A673 (cell line): ENCODE measurements at regions not wholly inside any gene's neighbourhood (a gene's known extent, or its start where the extent isn't known, plus 50 kb on each side); places are given as distances from the start of the nearest gene placed in this dataset.

Experiments
- BruUV-seq: library from RNA; stranded (reverse); fragments of 400-500 nt; replicated peaks from 2 replicates; lab custom pipeline; 2021; lab: Mats Ljungman, UMichigan
- CTCF ChIA-PET: fragments of 300-600 bp; sonication (Branson Sonifier 250); formaldehyde crosslinking; loops from one replicate; lab custom pipeline; 2022; ENCODE audit warnings: antibody characterized with exemption; lab: Charles Lee
- POLR2A ChIA-PET: fragments of 300-600 bp; sonication (Branson Sonifier 250); formaldehyde crosslinking; loops from one replicate; lab custom pipeline; 2022; ENCODE audit warnings: antibody characterized with exemption; ENCODE audit not compliant: low non-redundant PET; lab: Charles Lee
- DNase-seq: peaks from one replicate; pipeline ENCODE4 v3.0.0-alpha.2; 2015; ENCODE audit warnings: low spot score
- H3K27ac ChIP-seq: fragments of 200-600 bp; sonication (generic); 2 replicates; pipeline ENCODE4 v1.5.1; 2016; ENCODE audit warnings: mixed run types, low read depth, mild to moderate bottlenecking, mixed read lengths, antibody characterized with exemption, low read length; ENCODE audit not compliant: poor library complexity, severe bottlenecking
- H3K27me3 ChIP-seq: fragments of 200-600 bp; sonication (generic); replicated peaks from 2 replicates; pipeline ENCODE4 v1.6.1; 2017; ENCODE audit warnings: mixed run types, low read depth, mild to moderate bottlenecking, mixed read lengths, antibody characterized with exemption, low read length; ENCODE audit not compliant: insufficient read depth, poor library complexity
- H3K36me3 ChIP-seq: fragments of 200-600 bp; sonication (generic); 2 replicates; pipeline ENCODE4 v1.6.1; 2016; ENCODE audit warnings: mixed run types, mild to moderate bottlenecking, mixed read lengths, antibody characterized with exemption, low read length; ENCODE audit not compliant: insufficient read depth, poor library complexity, severe bottlenecking
- H3K4me1 ChIP-seq: fragments of 200-600 bp; sonication (generic); 2 replicates; pipeline ENCODE4 v1.6.1; 2017; ENCODE audit warnings: mixed run types, mild to moderate bottlenecking, mixed read lengths, antibody characterized with exemption, low read length; ENCODE audit not compliant: insufficient read depth, poor library complexity, severe bottlenecking
- H3K4me3 ChIP-seq: fragments of 200-600 bp; sonication (generic); 2 replicates; pipeline ENCODE4 v1.5.1; 2016; ENCODE audit warnings: low read depth, mixed run types, mild to moderate bottlenecking, mixed read lengths, low read length; ENCODE audit not compliant: poor library complexity, severe bottlenecking
- H3K9me3 ChIP-seq: fragments of 200-600 bp; sonication (generic); 2 replicates; pipeline ENCODE4 v1.6.1; 2016; ENCODE audit warnings: mixed run types, low read depth, mild to moderate bottlenecking, mixed read lengths, antibody characterized with exemption, low read length; ENCODE audit not compliant: poor library complexity, severe bottlenecking
- EZH2 ChIP-seq: fragments of 200-600 bp; sonication (generic); IDR thresholded peaks from 2 replicates; pipeline ENCODE4 v1.6.1; 2017; ENCODE audit warnings: borderline replicate concordance, low read depth, mild to moderate bottlenecking, mixed read lengths, antibody characterized with exemption, low read length; ENCODE audit not compliant: poor library complexity, severe bottlenecking
- intact Hi-C: fragments of 100-400 bp; cut with micrococcal nuclease; formaldehyde crosslinking; loops from one replicate; pipeline ENCODE4 v1.10.0; 2022; ENCODE audit not compliant: unreplicated experiment
- TF ChIP-seq, protein P1 (sequence below): fragments of 300-800, 200-600 bp; sonication (generic); conservative IDR thresholded peaks from 2 replicates; pipeline ENCODE4 v1.5.1; 2017; ENCODE audit warnings: low read depth, mild to moderate bottlenecking, antibody characterized with exemption, low read length, moderate library complexity, mixed read lengths

DNA sequence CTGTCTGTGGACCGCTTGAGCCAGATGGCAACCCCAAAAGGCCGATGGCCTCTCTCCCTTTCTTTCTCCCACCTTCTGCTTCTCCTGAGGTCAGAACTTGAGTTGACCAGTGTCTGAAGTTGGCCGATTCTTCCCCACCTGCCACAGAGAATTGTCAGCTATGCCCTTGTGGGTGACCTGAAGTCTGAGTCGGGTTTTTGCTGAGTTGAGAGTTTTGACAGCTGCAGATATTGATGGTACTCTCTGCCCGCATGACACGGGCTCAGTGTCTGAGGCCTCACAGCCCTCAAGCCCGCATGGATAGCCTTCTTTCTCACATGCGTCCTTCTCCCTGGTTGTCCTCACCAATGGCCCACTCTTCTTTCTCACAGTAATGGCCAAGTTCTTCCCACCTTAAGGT is 111.0 kb downstream of the EFNB1 start:
- BruUV-seq: no TSS peak
- intact Hi-C loops: no loop called here
- no peaks in the 10 kb centered on the region for H3K27me3 ChIP-seq
- TF ChIP-seq, protein P1, sequence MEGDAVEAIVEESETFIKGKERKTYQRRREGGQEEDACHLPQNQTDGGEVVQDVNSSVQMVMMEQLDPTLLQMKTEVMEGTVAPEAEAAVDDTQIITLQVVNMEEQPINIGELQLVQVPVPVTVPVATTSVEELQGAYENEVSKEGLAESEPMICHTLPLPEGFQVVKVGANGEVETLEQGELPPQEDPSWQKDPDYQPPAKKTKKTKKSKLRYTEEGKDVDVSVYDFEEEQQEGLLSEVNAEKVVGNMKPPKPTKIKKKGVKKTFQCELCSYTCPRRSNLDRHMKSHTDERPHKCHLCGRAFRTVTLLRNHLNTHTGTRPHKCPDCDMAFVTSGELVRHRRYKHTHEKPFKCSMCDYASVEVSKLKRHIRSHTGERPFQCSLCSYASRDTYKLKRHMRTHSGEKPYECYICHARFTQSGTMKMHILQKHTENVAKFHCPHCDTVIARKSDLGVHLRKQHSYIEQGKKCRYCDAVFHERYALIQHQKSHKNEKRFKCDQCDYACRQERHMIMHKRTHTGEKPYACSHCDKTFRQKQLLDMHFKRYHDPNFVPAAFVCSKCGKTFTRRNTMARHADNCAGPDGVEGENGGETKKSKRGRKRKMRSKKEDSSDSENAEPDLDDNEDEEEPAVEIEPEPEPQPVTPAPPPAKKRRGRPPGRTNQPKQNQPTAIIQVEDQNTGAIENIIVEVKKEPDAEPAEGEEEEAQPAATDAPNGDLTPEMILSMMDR: no peak
- TF ChIP-seq EZH2: no peak
- H3K4me3 ChIP-seq: no peak overlapping the region
- H3K4me1 ChIP-seq: peaks cover 12% of the 10 kb centered on the region
- DNase-seq: no peak
- no peaks in the 10 kb centered on the region for H3K36me3 ChIP-seq
- no peak overlapping the region for H3K27ac ChIP-seq
- ChIA-PET POLR2A (no interaction called here), CTCF (no interaction called here)
- no peaks in the 10 kb centered on the region for H3K9me3 ChIP-seq

DNA sequence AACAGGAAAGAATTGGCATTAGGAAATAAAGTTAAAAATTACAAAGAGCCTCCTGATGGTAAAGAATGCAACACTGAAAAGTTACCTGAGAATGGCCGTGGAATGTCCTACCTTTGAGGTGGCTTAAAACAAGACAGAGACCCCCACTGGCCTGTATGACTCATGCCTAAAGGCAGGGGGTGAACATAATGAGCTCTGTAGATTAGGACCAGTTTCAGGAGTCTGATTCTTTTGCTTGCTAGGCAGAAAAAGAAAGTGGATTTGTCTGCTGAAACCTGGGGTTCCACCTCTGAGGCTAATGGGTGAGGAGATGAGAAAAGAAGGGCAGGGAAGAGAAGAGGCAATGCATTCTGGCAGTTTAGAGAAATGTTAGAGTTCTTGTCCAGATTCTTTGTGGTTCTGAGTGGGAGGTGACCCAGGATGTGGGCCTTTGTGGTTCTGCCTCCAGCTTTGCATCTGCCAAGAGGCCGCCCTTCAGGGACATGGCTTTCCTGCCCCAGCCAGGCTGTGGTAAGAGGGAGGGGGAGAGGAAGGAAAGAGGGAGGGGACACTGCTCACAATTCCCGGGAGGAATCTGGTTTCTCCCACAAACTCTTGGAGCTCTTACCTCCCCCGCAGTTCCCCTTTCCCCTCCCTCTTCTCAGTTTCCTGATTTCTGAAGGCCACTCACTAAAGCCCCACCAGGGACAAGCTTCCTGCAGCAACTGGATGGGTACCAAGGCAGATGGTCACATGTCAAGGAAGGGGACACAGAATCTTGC is 109.6 kb downstream of the EFNB1 start:
- intact Hi-C loops: no loop called here
- no peaks in the 10 kb centered on the region for H3K36me3 ChIP-seq
- no peaks in the 10 kb centered on the region for H3K9me3 ChIP-seq
- POLR2A ChIA-PET: no interaction called here
- no peak overlapping the region for H3K4me3 ChIP-seq
- peaks cover 15% of the 10 kb centered on the region for H3K4me1 ChIP-seq
- CTCF ChIA-PET: no interaction called here
- no TSS peak for BruUV-seq
- TF ChIP-seq, protein P1: no peak
- no peak for TF ChIP-seq EZH2
- H3K27ac ChIP-seq: no peak overlapping the region
- DNase-seq: no peak
- no peaks in the 10 kb centered on the region for H3K27me3 ChIP-seq

DNA sequence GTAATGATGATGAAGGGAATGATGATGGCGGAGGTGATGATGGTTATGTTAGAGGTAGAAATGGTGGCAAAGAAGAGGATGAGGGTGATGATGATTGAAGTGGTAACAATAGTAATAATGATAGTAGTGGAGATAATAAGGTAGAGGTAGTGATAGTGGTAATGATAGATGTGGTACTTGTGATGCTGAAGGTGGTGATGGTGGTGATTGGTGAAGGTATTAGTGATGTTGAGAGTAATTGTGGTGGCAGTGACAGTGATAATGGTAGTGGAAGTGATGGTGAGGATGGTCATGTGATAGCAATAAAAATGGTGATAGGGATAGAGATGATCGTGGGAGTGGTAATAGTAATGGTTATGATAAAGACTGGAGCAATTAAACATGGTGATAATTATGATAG is 108.8 kb downstream of the EFNB1 start:
- intact Hi-C loops: no loop called here
- no peak overlapping the region for H3K4me3 ChIP-seq
- TF ChIP-seq, protein P1: no peak
- TF ChIP-seq EZH2: no peak
- H3K27ac ChIP-seq: no peak overlapping the region
- H3K27me3 ChIP-seq: no peaks in the 10 kb centered on the region
- no TSS peak for BruUV-seq
- H3K36me3 ChIP-seq: no peaks in the 10 kb centered on the region
- no peak for DNase-seq
- H3K9me3 ChIP-seq: no peaks in the 10 kb centered on the region
- H3K4me1 ChIP-seq: peaks cover 15% of the 10 kb centered on the region
- ChIA-PET POLR2A (no interaction called here), CTCF (no interaction called here)
